Natural killer cell (primary cell): ENCODE measurements at regions not wholly inside any gene's neighbourhood (a gene's known extent, or its start where the extent isn't known, plus 50 kb on each side); places are given as distances from the start of the nearest gene placed in this dataset.

ENCODE experiments used
- ATAC-seq, 3 donors: fragments of 150-1000 bp in 2 of 3; fragments of 200-7000 bp in 1 of 3; cut with Tn5 transposase; 1 replicate in 1 of 3; 2 replicates in 2 of 3; pipeline ENCODE4 v1.10.0; 2021; ENCODE audit warnings: mild to moderate bottlenecking in 2 of 3, moderate library complexity in 2 of 3
- DNase-seq, 2 donors: peaks; one replicate each; pipeline versions ENCODE4 v3.0.0 to v3.0.0-alpha.2; 2013 to 2021; ENCODE audit warnings: mixed read lengths in 1 of 2
- H3K27ac ChIP-seq: one replicate; pipeline ENCODE4 v1.5.1; 2013; ENCODE audit warnings: mild to moderate bottlenecking, low read length
- H3K27me3 ChIP-seq: one replicate; pipeline ENCODE4 v1.6.1; 2013; ENCODE audit warnings: low read length; ENCODE audit not compliant: control insufficient read depth, insufficient read depth
- H3K36me3 ChIP-seq: one replicate; pipeline ENCODE4 v1.6.1; 2013; ENCODE audit warnings: low read length; ENCODE audit not compliant: control insufficient read depth, insufficient read depth
- H3K4me1 ChIP-seq: one replicate; pipeline ENCODE4 v1.6.1; 2013; ENCODE audit warnings: low read length; ENCODE audit not compliant: control insufficient read depth, insufficient read depth
- H3K4me3 ChIP-seq: one replicate; pipeline ENCODE4 v1.5.1; 2013; ENCODE audit warnings: low read length
- H3K9me3 ChIP-seq: one replicate; pipeline ENCODE4 v1.6.1; 2013; ENCODE audit warnings: low read length; ENCODE audit not compliant: control insufficient read depth, insufficient read depth
- H3K27ac Mint-ChIP-seq, 2 donors: one replicate each; pipeline ENCODE4 v1.8.0; 2022; ENCODE audit warnings: mild to moderate bottlenecking in 2 of 2, mixed read lengths in 2 of 2, moderate library complexity in 1 of 2
- H3K27me3 Mint-ChIP-seq, 2 donors: one replicate each; pipeline ENCODE4 v1.8.0; 2022; ENCODE audit warnings: low read depth in 2 of 2, mixed read lengths in 2 of 2
- H3K36me3 Mint-ChIP-seq: one replicate; pipeline ENCODE4 v1.8.0; 2022; ENCODE audit warnings: mixed read lengths
- H3K4me1 Mint-ChIP-seq, 2 donors: one replicate each; pipeline ENCODE4 v1.8.0; 2022; ENCODE audit warnings: mixed read lengths in 2 of 2
- H3K4me3 Mint-ChIP-seq: one replicate; pipeline ENCODE4 v1.8.0; 2022; ENCODE audit warnings: mild to moderate bottlenecking, moderate library complexity, mixed read lengths
- H3K9me3 Mint-ChIP-seq, 2 donors: one replicate each; pipeline ENCODE4 v1.8.0; 2022; ENCODE audit warnings: mixed read lengths in 2 of 2
- CTCF ChIP-seq: fragments of 200-600 bp; IDR thresholded peaks from one replicate; pipeline ENCODE4 v1.8.0; 2022; ENCODE audit warnings: antibody characterized with exemption
- WGBS: methylation state at CpG from one replicate; pipeline ENCODE4 v1.1.7; 2013; ENCODE audit warnings: missing lambda C conversion rate; ENCODE audit not compliant: insufficient coverage; 5-methylcytosine and 5-hydroxymethylcytosine counted together
- intact Hi-C: fragments of 100-400 bp; cut with micrococcal nuclease; formaldehyde crosslinking; loops from one replicate; pipeline ENCODE4 v1.14.2; 2022

- Histone ChIP-seq H3K4me1 (peaks cover 56% of the 10 kb centered on the region), H3K27ac (peak overlapping the region; percentile 80), H3K27me3 (no peaks in the 10 kb centered on the region), H3K9me3 (no peaks in the 10 kb centered on the region), H3K4me3 (no peak overlapping the region), H3K36me3 (no peaks in the 10 kb centered on the region)
- 88% methylated on average over 5 of the region's 5 CpGs for WGBS
- ATAC-seq = no peak
- H3K36me3 Mint-ChIP-seq = no peaks in the 10 kb centered on the region
- no peak for DNase-seq
- no peak for TF ChIP-seq CTCF
- H3K4me1 Mint-ChIP-seq = peaks cover 37 to 57% of the 10 kb centered on the region in 2 donors
- H3K9me3 Mint-ChIP-seq = no peaks in the 10 kb centered on the region
- peak overlapping the region; percentile 65 to 76 for H3K27ac Mint-ChIP-seq
- no peaks in the 10 kb centered on the region for H3K27me3 Mint-ChIP-seq
- intact Hi-C loops = loop anchor here (5.0 kb wide), 2 partner anchors 240 to 245 kb away; partner anchors contain the start of gene TMEM18
- H3K4me3 Mint-ChIP-seq = peak overlapping the region; percentile 50
Measured at GRCh38 chr2:437180-437579, 149.3 kb upstream of the ALKAL2 start.

GRCh38 chr2:436205-436604, 148.3 kb upstream of the ALKAL2 start:
- no peaks in the 10 kb centered on the region for H3K9me3 Mint-ChIP-seq
- H3K36me3 ChIP-seq = no peaks in the 10 kb centered on the region
- no peaks in the 10 kb centered on the region for H3K9me3 ChIP-seq
- no peak overlapping the region for H3K4me3 Mint-ChIP-seq
- intact Hi-C loops = loop anchor here (5.0 kb wide), 2 partner anchors 241 to 244 kb away; partner anchors contain the start of gene TMEM18
- H3K4me1 Mint-ChIP-seq = peaks cover 37 to 54% of the 10 kb centered on the region in 2 donors
- ATAC-seq (no peak), DNase-seq (no peak)
- 96% methylated on average over 10 of the region's 14 CpGs for WGBS
- H3K36me3 Mint-ChIP-seq = no peaks in the 10 kb centered on the region
- H3K4me1 ChIP-seq = peaks cover 48% of the 10 kb centered on the region
- TF ChIP-seq CTCF = no peak
- no peaks in the 10 kb centered on the region for H3K27me3 ChIP-seq
- no peak overlapping the region for H3K4me3 ChIP-seq
- no peaks in the 10 kb centered on the region for H3K27me3 Mint-ChIP-seq
- no peak overlapping the region for H3K27ac ChIP-seq
- H3K27ac Mint-ChIP-seq = no peak overlapping the region

GRCh38 chr2:434625-435024, 146.7 kb upstream of the ALKAL2 start:
- intact Hi-C loops = loop anchor here (5.0 kb wide), 2 partner anchors 242 to 243 kb away; partner anchors contain the start of gene TMEM18
- Histone ChIP-seq H3K27ac (no peak overlapping the region), H3K9me3 (no peaks in the 10 kb centered on the region), H3K4me1 (peaks cover 48% of the 10 kb centered on the region), H3K27me3 (no peaks in the 10 kb centered on the region), H3K36me3 (no peaks in the 10 kb centered on the region), H3K4me3 (no peak overlapping the region)
- H3K9me3 Mint-ChIP-seq = no peaks in the 10 kb centered on the region
- no peaks in the 10 kb centered on the region for H3K36me3 Mint-ChIP-seq
- DNase-seq (no peak), ATAC-seq (no peak)
- no peaks in the 10 kb centered on the region for H3K27me3 Mint-ChIP-seq
- peak overlapping the region; percentile 3 to 71 for H3K27ac Mint-ChIP-seq
- no peak overlapping the region for H3K4me3 Mint-ChIP-seq
- peaks cover 43 to 53% of the 10 kb centered on the region in 2 donors for H3K4me1 Mint-ChIP-seq
- TF ChIP-seq CTCF = no peak

GRCh38 chr2:433216-433615, 145.3 kb upstream of the ALKAL2 start:
- intact Hi-C loops = no loop called here
- no peak for DNase-seq
- Mint-ChIP-seq H3K4me1 (peaks cover 39 to 50% of the 10 kb centered on the region in 2 donors), H3K27me3 (no peaks in the 10 kb centered on the region), H3K4me3 (no peak overlapping the region), H3K9me3 (no peaks in the 10 kb centered on the region), H3K36me3 (no peaks in the 10 kb centered on the region), H3K27ac (no peak overlapping the region)
- no peak overlapping the region for H3K4me3 ChIP-seq
- no peaks in the 10 kb centered on the region for H3K27me3 ChIP-seq
- H3K4me1 ChIP-seq = peaks cover 47% of the 10 kb centered on the region
- WGBS = 100% methylated on average over 4 of the region's 4 CpGs
- no peak for TF ChIP-seq CTCF
- H3K27ac ChIP-seq = no peak overlapping the region
- H3K9me3 ChIP-seq = no peaks in the 10 kb centered on the region
- no peaks in the 10 kb centered on the region for H3K36me3 ChIP-seq
- ATAC-seq = no peak
